K562 (cell line): ENCODE measurements at regions not wholly inside any gene's neighbourhood (a gene's known extent, or its start where the extent isn't known, plus 50 kb on each side); places are given as distances from the start of the nearest gene placed in this dataset.

Experiments used
- CAMTA2 ChIP-seq: fragments of 250-450 bp; sonication (Bioruptor Pico); conservative IDR thresholded peaks from 2 replicates; pipeline ENCODE4 v1.5.1; 2022
- EP300 ChIP-seq: IDR thresholded peaks from 2 replicates; pipeline ENCODE4 v1.6.1; 2012; ENCODE audit warnings: low read length, improper control_type of control experiment
- PHF8 ChIP-seq: fragments of 200-600 bp; sonication (generic); IDR thresholded peaks from 2 replicates; pipeline ENCODE4 v1.6.1; 2012; ENCODE audit warnings: mixed run types, mild to moderate bottlenecking, inconsistent platforms, low read length, moderate library complexity, borderline replicate concordance
- RAD51 ChIP-seq: fragments of 450-650 bp; IDR thresholded peaks from 2 replicates; pipeline ENCODE4 v1.7.1; 2016; ENCODE audit warnings: low read depth, mild to moderate bottlenecking, borderline replicate concordance
- TARDBP ChIP-seq: fragments of 450-650 bp; IDR thresholded peaks from 2 replicates; pipeline ENCODE4 v1.6.1; 2016
- U2AF2 ChIP-seq: fragments of 200-400 bp; formaldehyde crosslinking; optimal IDR thresholded peaks from 2 replicates; pipeline ENCODE3; 2017; ENCODE audit warnings: low read depth, mild to moderate bottlenecking, low read length
- ZNF41 ChIP-seq: fragments of 250-450 bp; sonication (Bioruptor Pico); conservative IDR thresholded peaks from 2 replicates; pipeline ENCODE4 v1.4.0; 2020; ENCODE audit warnings: mild to moderate bottlenecking
- TF ChIP-seq, protein P1 (sequence below): sonication (generic); formaldehyde crosslinking; IDR thresholded peaks from 2 replicates; pipeline ENCODE4 v1.8.0; 2022; ENCODE audit warnings: mild to moderate bottlenecking, missing genetic modification reagents

DNA sequence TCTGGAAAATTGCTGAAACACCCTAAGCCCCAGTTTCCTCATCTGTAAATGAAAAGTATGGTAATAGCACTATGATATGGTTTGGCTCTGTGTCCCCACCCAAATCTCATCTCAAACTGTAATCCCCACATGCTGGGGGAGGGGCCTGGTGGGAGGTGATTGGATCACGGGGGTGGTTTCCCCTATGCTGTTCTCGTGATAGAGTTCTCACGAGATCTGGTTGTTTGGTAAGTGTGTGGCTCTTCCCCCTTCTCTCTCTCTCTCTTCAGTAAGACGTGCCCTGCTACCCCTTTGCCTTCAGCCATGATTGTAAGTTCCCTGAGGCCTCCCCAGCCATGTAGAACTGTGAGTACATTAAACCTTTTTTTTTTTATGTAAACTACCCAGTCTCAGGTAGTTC is 490.7 kb downstream of the TMEM114 start:
- TF ChIP-seq CAMTA2, result no peak
- TF ChIP-seq PHF8, result no peak
- no peak for TF ChIP-seq EP300
- no peak for TF ChIP-seq RAD51
- TF ChIP-seq TARDBP, result no peak
- TF ChIP-seq ZNF41, result no peak
- TF ChIP-seq, protein P1, sequence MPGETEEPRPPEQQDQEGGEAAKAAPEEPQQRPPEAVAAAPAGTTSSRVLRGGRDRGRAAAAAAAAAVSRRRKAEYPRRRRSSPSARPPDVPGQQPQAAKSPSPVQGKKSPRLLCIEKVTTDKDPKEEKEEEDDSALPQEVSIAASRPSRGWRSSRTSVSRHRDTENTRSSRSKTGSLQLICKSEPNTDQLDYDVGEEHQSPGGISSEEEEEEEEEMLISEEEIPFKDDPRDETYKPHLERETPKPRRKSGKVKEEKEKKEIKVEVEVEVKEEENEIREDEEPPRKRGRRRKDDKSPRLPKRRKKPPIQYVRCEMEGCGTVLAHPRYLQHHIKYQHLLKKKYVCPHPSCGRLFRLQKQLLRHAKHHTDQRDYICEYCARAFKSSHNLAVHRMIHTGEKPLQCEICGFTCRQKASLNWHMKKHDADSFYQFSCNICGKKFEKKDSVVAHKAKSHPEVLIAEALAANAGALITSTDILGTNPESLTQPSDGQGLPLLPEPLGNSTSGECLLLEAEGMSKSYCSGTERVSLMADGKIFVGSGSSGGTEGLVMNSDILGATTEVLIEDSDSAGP (CRISPR knock-in tag), result no peak
- no peak for TF ChIP-seq U2AF2
